Amniotic stem cell (primary cell): ENCODE measurements at regions not wholly inside any gene's neighbourhood (a gene's known extent, or its start where the extent isn't known, plus 50 kb on each side); places are given as distances from the start of the nearest gene placed in this dataset.
"Not testable (repeated sequence)": the region's sequence is repeated elsewhere in the genome, so short reads cannot be mapped to it uniquely, and the experiment has no call there.

ENCODE experiments used
- DNase-seq: peaks from one replicate; lab custom pipeline; 2025; lab: John Stamatoyannopoulos, UW

- DNase-seq, result no peak
Measured at GRCh38 chr10:30170814-30171213, 111.4 kb upstream of the JCAD start.

DNA sequence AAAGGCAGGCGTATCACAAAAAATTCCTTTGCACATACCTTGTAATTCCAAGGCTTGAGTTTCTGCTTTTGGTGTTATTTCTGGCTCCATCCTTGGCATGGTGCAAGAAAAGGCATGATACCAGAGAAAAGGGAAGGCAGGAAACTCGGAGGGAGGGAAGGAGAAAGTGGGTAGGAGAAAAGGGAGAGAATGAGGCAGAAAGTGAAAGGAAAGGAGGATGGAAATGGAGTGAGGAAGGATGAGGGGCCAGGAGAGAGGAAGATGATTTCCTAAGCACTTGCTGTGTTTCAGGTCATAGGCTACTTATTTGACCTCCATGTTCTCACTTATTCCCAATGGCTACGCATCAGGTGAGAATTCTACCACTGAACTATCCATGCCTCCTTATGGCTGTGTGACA is 110.8 kb upstream of the JCAD start:
- no peak for DNase-seq

- no peak for DNase-seq
Measured at GRCh38 chr10:30169342-30169741, 110.0 kb upstream of the JCAD start.

DNA sequence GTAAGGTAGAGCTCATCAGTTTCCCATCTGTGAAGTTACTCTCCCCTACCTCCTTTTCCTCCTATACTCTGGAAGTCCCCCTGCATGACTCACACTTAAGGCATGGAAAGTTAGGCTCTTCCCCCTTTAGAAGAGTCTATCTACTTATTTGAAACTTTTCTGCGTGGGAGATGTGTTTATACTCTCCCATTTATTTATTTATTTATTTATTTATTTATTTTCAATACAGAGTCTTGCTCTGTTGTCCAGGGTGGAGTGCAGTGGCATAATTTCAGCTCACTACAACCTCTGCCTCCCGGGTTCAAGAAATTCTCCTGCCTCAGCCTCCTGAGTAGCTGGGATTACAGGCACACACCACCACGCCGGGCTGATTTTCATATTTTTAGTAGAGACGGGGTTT is 107.5 kb upstream of the JCAD start:
- no peak for DNase-seq

DNA sequence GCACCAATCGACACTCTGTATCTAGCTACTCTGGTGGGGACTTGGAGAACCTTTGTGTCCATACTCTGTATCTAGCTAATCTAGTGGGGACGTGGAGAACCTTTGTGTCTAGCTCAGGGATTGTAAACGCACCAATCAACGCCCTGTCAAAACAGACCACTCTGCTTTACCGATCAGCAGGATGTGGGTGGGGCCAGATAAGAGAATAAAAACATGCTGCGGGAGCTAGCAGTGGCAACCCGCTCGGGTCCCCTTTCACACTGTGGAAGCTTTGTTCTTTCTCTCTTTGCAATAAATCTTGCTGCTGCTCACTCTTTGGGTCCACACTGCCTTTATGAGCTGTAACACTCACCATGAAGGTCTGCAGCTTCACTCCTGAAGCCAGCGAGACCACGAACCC is 104.0 kb upstream of the JCAD start:
- DNase-seq, result not testable (repeated sequence)

- not testable (repeated sequence) for DNase-seq
Measured at GRCh38 chr10:30162796-30163195, 103.4 kb upstream of the JCAD start.

- no peak for DNase-seq
Measured at GRCh38 chr10:30160271-30160982, 101.0 kb upstream of the JCAD start.

DNA sequence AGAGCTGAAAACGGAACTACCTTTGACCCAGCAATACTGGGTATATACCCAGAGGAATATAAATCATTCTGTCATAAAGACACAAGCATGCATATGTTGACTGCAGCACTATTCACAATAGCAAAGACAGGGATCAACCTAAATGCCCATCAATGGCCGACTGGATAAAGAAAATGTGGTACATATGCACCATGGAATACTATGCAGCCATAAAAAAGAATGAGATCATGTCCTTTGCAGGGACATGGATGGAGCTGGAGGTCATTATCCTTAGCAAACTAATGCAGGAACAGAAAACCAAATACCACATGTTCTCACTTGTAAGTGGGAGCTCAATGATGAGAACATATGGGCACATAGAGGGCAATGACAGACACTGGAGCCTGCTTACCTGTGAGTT is 100.2 kb upstream of the JCAD start:
- DNase-seq, result not testable (repeated sequence)

DNA sequence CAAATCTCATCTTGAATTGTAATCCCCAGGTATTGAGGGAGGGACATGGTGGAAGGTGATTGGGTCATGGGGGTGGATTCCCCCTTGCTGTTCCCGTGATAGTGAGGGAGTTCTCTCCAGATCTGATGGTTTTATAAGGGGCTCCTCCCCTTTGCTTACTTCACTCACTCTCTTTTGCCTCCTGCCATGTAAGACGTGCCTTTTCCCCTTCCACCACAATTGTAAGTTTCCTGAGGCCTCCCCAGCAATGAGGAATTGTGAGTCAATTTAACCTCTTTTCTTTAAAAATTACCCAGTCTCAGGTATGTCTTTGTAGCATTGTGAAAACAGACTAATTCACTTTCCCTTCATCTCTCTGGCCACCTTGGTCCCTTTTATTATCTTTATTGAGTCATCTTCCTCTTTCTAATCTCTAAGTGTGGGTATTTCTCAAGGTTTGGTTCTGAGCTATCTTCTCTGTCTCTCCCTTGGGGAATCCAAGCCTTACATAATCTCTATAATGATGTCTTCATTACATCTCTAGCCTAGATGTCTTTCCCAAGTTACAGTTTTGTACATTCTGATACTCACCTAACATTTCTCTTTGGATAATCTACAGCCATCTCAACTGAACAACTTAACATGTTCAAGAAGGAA is 99.1 kb upstream of the JCAD start:
- DNase-seq, result no peak

DNA sequence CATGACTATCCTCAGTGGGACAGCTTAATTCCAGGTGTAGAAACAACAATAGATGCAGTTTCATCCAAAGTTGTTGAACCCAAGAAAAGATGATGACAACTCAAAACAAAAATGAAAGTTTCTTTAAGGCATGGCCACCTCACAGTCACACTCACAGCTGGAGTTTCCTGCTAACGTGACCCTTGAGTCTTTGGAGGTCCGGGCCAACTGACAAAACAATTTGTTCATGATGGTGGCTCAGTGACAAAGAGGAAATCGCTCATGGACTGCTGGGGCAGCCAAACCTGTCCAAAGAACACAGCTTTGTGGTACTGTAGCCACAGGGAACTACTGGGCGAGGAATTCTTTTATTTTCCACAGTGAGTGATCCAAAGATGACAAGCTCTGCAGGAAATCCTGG is 96.0 kb upstream of the JCAD start:
- no peak for DNase-seq

GRCh38 chr10:30154561-30154960 is 95.2 kb upstream of the JCAD start:
- DNase-seq, result no peak

DNA sequence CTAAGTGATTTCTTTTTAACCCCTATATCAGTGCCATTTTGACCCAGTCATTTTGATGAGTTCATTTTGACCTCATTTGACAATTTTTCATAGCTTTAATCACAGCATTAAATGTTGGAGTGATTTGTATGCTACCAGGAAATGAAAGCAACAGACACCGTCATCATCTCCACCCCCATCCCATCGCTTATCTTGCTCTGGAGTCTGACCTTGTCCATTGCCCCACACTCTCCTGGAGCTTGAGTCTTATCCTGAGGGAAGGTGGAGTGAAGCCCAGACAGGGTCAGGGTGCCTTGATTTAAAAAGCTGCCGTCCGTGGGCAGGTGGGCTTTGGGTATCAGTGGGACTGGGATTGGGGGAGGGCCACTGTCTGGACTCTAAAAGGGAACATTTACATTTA is 94.7 kb upstream of the JCAD start:
- no peak for DNase-seq

GRCh38 chr10:30151581-30152389 is 92.4 kb upstream of the JCAD start:
- DNase-seq, result peak; percentile 45

- no peak for DNase-seq
Measured at GRCh38 chr10:30141423-30141822, 82.0 kb upstream of the JCAD start.

DNA sequence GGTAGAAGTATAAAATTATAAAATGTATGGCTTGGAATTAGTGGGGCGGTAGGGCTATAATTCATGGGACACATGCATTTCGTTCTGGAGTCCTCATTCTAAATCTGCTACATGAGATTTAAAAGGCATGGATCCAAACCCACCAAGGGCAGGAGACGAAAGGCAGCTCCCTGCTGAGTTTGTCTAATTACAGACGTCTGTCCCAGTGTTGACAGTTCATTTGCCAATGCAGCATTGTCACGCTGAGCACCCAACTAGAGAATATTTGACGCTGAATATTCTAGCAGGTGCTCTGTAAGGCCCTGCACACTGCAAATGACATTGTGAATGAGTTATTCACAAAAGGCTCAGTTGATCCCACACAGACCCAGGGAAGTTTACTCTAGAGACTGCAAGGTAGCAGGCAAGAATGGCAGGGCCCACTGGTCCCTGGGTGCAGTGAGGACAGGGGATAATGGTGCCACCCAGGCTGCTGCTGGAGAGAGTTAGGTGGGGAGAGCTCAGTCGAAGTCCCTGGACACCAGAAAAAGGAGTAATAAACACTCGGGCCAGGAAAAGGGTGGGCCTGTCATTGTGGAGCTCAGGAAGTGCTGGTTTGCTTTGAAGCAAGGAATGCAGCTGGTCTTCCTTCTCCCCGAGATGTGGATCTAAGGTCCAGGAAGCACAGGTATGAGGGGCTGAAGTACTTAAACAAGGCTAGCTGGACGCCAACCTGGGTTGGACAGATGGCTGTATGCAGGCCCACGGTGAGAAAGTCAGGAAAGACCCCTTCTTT is 75.0 kb upstream of the JCAD start:
- no peak for DNase-seq

- DNase-seq, result no peak
Measured at GRCh38 chr10:30133198-30133597, 73.8 kb upstream of the JCAD start.

DNA sequence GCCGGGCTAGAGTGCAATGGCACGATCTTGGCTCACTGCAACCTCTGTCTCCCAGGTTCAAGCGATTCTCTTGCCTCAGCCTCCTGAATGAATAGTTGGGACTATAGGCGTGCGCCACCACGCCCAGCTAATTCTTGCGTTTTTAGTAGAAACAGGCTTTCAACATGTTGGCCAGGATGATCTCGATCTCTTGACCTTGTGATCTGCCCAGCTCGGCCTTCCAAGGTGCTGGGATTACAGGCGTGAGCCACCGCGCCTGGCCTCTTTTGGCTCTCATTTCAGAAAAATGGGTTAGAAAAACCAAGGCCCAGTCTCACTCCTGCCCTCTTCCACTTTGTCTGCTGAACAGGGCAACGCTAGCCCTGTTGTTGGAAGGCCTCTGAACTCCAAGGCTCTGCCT is 72.0 kb upstream of the JCAD start:
- DNase-seq, result not testable (repeated sequence)

DNA sequence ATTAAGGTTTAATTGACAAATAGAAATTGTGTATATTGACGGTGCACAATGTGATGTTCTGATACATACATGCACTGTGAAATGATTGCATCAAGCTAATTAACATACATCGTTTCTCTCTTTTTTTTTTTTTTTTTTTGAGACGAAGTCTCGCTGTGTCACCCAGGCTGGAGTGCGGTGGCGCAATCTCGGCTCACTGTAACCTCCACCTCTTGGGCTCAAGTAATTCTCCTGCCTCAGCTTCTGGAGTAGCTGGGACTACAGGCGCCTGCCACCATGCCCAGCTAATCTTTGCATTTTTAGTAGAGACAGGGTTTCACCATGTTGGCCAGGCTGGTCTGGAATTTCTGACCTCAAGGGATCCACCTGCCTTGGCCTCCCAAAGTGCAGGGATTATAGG is 69.9 kb upstream of the JCAD start:
- not testable (repeated sequence) for DNase-seq

DNA sequence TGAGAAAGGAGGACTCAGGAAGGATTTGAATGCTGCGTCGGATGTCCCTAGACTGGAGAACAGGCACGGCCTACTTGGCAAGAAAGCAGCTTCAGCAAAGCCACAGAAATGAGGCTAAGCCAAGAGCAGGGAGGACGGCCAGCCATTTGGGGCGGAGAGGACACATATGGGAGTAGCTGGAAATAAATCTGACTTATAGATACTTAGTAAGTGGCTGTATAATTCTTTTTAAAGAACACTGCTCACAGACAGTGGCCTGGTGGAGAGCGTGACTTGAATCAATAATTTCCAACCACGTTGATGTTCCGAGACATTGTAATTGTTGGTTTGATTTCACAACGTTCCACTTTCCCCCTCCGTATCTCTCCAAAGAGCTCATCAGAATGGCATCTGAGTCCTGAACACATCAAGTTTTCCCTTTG is 67.7 kb upstream of the JCAD start:
- DNase-seq, result no peak

- DNase-seq, result no peak
Measured at GRCh38 chr10:30125496-30125895, 66.1 kb upstream of the JCAD start.

DNA sequence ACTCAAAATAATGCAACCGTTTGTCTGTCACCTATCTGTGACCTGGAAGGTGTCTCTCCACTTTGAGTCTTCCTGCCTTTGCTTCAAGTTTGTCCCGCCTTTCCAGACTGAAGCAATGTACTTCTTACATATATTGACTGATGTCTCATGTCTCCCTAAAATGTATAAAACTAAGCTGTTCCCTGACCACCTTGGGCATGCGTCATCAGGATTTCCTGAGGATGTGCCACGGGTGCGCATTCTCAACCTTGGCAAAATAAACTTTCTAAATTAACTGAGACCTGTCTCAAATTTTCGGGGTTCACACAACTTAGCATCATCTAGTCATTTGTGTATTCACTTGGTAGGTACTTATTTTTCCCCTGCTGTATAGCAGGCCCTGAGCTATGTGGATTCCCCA is 65.3 kb upstream of the JCAD start:
- no peak for DNase-seq

DNA sequence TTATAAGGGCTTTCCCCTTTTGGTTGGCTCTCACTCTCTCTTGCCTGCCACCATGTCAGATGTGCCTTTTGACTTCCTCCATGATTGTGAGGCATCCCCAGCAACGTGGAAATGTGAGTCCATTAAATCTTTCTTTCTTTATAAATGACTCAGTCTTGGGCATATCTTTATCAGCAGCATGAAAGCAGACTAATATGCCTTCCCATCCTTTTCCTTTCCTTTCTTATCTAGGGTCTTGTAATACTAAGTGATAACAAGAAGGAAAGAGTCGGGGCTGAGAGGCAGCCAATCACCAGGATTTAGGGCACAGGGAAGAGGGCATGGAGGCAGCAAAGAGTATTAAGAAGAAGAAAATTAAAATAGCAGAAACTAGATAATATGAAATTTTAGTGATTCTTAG is 62.0 kb upstream of the JCAD start:
- no peak for DNase-seq
